ENCODE measurements at regions not wholly inside any gene's neighbourhood (a gene's known extent, or its start where the extent isn't known, plus 50 kb on each side); places are given as distances from the start of the nearest gene placed in this dataset.

DNA sequence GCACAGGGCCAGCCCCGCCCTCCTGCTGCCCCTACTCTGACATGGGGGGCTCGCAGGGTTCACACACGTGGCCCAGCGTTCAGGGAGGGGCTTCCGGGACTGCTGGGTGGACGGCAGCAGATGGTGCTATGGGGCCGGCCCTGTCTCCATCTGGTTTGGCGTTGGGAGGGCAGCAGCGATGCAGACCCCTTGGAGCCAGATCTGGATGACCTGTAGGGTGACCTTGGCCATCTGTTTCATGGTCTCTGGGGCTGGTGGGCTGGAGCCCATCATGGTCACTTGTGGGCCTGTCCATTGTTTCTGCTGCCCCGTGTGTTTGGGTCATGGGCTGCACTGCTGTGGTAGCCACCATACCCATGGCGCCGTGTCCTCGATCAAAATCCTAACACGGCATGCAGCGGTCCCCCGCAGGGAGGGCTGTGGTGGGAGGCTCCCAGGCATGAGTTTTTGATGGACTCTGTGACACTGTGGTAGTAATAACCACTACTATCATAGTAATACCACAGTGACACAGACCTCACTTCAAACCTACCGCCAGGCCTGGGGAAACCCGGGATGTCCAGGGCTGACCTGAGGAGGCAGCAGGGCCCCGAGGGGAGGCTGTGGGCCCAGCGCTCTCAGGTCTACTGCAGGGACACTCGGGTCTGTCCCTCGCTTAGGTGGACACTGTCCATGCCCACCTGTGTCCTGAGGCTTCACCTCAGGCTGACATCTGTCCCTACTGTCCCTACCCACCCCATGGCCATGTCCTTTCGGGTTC, 359.4 kb downstream of the TMEM121 start:
- TF ChIP-seq, protein P1, sequence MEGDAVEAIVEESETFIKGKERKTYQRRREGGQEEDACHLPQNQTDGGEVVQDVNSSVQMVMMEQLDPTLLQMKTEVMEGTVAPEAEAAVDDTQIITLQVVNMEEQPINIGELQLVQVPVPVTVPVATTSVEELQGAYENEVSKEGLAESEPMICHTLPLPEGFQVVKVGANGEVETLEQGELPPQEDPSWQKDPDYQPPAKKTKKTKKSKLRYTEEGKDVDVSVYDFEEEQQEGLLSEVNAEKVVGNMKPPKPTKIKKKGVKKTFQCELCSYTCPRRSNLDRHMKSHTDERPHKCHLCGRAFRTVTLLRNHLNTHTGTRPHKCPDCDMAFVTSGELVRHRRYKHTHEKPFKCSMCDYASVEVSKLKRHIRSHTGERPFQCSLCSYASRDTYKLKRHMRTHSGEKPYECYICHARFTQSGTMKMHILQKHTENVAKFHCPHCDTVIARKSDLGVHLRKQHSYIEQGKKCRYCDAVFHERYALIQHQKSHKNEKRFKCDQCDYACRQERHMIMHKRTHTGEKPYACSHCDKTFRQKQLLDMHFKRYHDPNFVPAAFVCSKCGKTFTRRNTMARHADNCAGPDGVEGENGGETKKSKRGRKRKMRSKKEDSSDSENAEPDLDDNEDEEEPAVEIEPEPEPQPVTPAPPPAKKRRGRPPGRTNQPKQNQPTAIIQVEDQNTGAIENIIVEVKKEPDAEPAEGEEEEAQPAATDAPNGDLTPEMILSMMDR (IDR thresholded peaks at IDR 0.05), result no peak
- TF ChIP-seq EZH2 (IDR thresholded peaks at IDR 0.05; ENCODE audit: borderline replicate concordance, insufficient read depth, low read depth, low read length, poor library complexity, severe bottlenecking), result no peak
